Natural killer cell (primary cell): ENCODE measurements at regions not wholly inside any gene's neighbourhood (a gene's known extent, or its start where the extent isn't known, plus 50 kb on each side); places are given as distances from the start of the nearest gene placed in this dataset.

Source experiments
- ATAC-seq, 3 donors: fragments of 150-1000 bp in 2 of 3; fragments of 200-7000 bp in 1 of 3; cut with Tn5 transposase; 1 replicate in 1 of 3; 2 replicates in 2 of 3; pipeline ENCODE4 v1.10.0; 2021; ENCODE audit warnings: mild to moderate bottlenecking in 2 of 3, moderate library complexity in 2 of 3
- DNase-seq, 2 donors: peaks; one replicate each; pipeline versions ENCODE4 v3.0.0 to v3.0.0-alpha.2; 2013 to 2021; ENCODE audit warnings: mixed read lengths in 1 of 2
- H3K27ac ChIP-seq: one replicate; pipeline ENCODE4 v1.5.1; 2013; ENCODE audit warnings: mild to moderate bottlenecking, low read length
- H3K27me3 ChIP-seq: one replicate; pipeline ENCODE4 v1.6.1; 2013; ENCODE audit warnings: low read length; ENCODE audit not compliant: control insufficient read depth, insufficient read depth
- H3K36me3 ChIP-seq: one replicate; pipeline ENCODE4 v1.6.1; 2013; ENCODE audit warnings: low read length; ENCODE audit not compliant: control insufficient read depth, insufficient read depth
- H3K4me1 ChIP-seq: one replicate; pipeline ENCODE4 v1.6.1; 2013; ENCODE audit warnings: low read length; ENCODE audit not compliant: control insufficient read depth, insufficient read depth
- H3K4me3 ChIP-seq: one replicate; pipeline ENCODE4 v1.5.1; 2013; ENCODE audit warnings: low read length
- H3K9me3 ChIP-seq: one replicate; pipeline ENCODE4 v1.6.1; 2013; ENCODE audit warnings: low read length; ENCODE audit not compliant: control insufficient read depth, insufficient read depth
- H3K27ac Mint-ChIP-seq, 2 donors: one replicate each; pipeline ENCODE4 v1.8.0; 2022; ENCODE audit warnings: mild to moderate bottlenecking in 2 of 2, mixed read lengths in 2 of 2, moderate library complexity in 1 of 2
- H3K27me3 Mint-ChIP-seq, 2 donors: one replicate each; pipeline ENCODE4 v1.8.0; 2022; ENCODE audit warnings: low read depth in 2 of 2, mixed read lengths in 2 of 2
- H3K36me3 Mint-ChIP-seq: one replicate; pipeline ENCODE4 v1.8.0; 2022; ENCODE audit warnings: mixed read lengths
- H3K4me1 Mint-ChIP-seq, 2 donors: one replicate each; pipeline ENCODE4 v1.8.0; 2022; ENCODE audit warnings: mixed read lengths in 2 of 2
- H3K4me3 Mint-ChIP-seq: one replicate; pipeline ENCODE4 v1.8.0; 2022; ENCODE audit warnings: mild to moderate bottlenecking, moderate library complexity, mixed read lengths
- H3K9me3 Mint-ChIP-seq, 2 donors: one replicate each; pipeline ENCODE4 v1.8.0; 2022; ENCODE audit warnings: mixed read lengths in 2 of 2
- CTCF ChIP-seq: fragments of 200-600 bp; IDR thresholded peaks from one replicate; pipeline ENCODE4 v1.8.0; 2022; ENCODE audit warnings: antibody characterized with exemption
- WGBS: methylation state at CpG from one replicate; pipeline ENCODE4 v1.1.7; 2013; ENCODE audit warnings: missing lambda C conversion rate; ENCODE audit not compliant: insufficient coverage; 5-methylcytosine and 5-hydroxymethylcytosine counted together
- intact Hi-C: fragments of 100-400 bp; cut with micrococcal nuclease; formaldehyde crosslinking; loops from one replicate; pipeline ENCODE4 v1.14.2; 2022

- H3K9me3 ChIP-seq: no peaks in the 10 kb centered on the region
- Mint-ChIP-seq H3K27ac (no peak overlapping the region), H3K36me3 (no peaks in the 10 kb centered on the region), H3K9me3 (no peaks in the 10 kb centered on the region), H3K4me3 (no peak overlapping the region), H3K4me1 (no peaks in the 10 kb centered on the region), H3K27me3 (peaks cover 13 to 17% of the 10 kb centered on the region in 2 donors)
- intact Hi-C loops: no loop called here
- no peaks in the 10 kb centered on the region for H3K36me3 ChIP-seq
- 40% methylated on average over 1 of the region's 1 CpG for WGBS
- no peak for TF ChIP-seq CTCF
- H3K27me3 ChIP-seq: no peaks in the 10 kb centered on the region
- no peak for DNase-seq
- no peak overlapping the region for H3K4me3 ChIP-seq
- no peak for ATAC-seq
- H3K27ac ChIP-seq: no peak overlapping the region
- no peaks in the 10 kb centered on the region for H3K4me1 ChIP-seq
Measured at GRCh38 chr6:40056865-40057264, 122.6 kb upstream of the MOCS1 start.

GRCh38 chr6:40054602-40055001 is 120.3 kb upstream of the MOCS1 start:
- H3K36me3 ChIP-seq: no peaks in the 10 kb centered on the region
- no peaks in the 10 kb centered on the region for H3K9me3 ChIP-seq
- peaks cover 9 to 17% of the 10 kb centered on the region in 2 donors for H3K27me3 Mint-ChIP-seq
- no peak for TF ChIP-seq CTCF
- H3K4me1 Mint-ChIP-seq: no peaks in the 10 kb centered on the region
- H3K4me1 ChIP-seq: no peaks in the 10 kb centered on the region
- no peak overlapping the region for H3K27ac Mint-ChIP-seq
- H3K27ac ChIP-seq: no peak overlapping the region
- ATAC-seq (no peak), DNase-seq (no peak)
- H3K4me3 Mint-ChIP-seq: no peak overlapping the region
- no peaks in the 10 kb centered on the region for H3K9me3 Mint-ChIP-seq
- no peaks in the 10 kb centered on the region for H3K27me3 ChIP-seq
- intact Hi-C loops: no loop called here
- no peak overlapping the region for H3K4me3 ChIP-seq
- H3K36me3 Mint-ChIP-seq: no peaks in the 10 kb centered on the region

- H3K4me1 ChIP-seq: no peaks in the 10 kb centered on the region
- DNase-seq (no peak), ATAC-seq (no peak)
- no peaks in the 10 kb centered on the region for H3K9me3 Mint-ChIP-seq
- H3K4me3 ChIP-seq: no peak overlapping the region
- H3K27ac ChIP-seq: no peak overlapping the region
- no peak for TF ChIP-seq CTCF
- 53% methylated on average over 2 of the region's 2 CpGs for WGBS
- peaks cover 9 to 17% of the 10 kb centered on the region in 2 donors for H3K27me3 Mint-ChIP-seq
- H3K27ac Mint-ChIP-seq: no peak overlapping the region
- H3K36me3 ChIP-seq: no peaks in the 10 kb centered on the region
- no peaks in the 10 kb centered on the region for H3K36me3 Mint-ChIP-seq
- H3K9me3 ChIP-seq: no peaks in the 10 kb centered on the region
- no peaks in the 10 kb centered on the region for H3K4me1 Mint-ChIP-seq
- intact Hi-C loops: no loop called here
- no peak overlapping the region for H3K4me3 Mint-ChIP-seq
- H3K27me3 ChIP-seq: no peaks in the 10 kb centered on the region
Measured at GRCh38 chr6:40054186-40054585, 119.9 kb upstream of the MOCS1 start.

- H3K36me3 ChIP-seq: no peaks in the 10 kb centered on the region
- H3K9me3 ChIP-seq: no peaks in the 10 kb centered on the region
- no peak for DNase-seq
- Mint-ChIP-seq H3K4me1 (no peaks in the 10 kb centered on the region), H3K36me3 (no peaks in the 10 kb centered on the region), H3K9me3 (no peaks in the 10 kb centered on the region), H3K4me3 (no peak overlapping the region), H3K27ac (no peak overlapping the region), H3K27me3 (peaks cover 10 to 13% of the 10 kb centered on the region in 2 donors)
- no peak for TF ChIP-seq CTCF
- H3K27ac ChIP-seq: no peak overlapping the region
- no peak for ATAC-seq
- H3K4me3 ChIP-seq: no peak overlapping the region
- no peaks in the 10 kb centered on the region for H3K4me1 ChIP-seq
- H3K27me3 ChIP-seq: no peaks in the 10 kb centered on the region
- WGBS: 98% methylated on average over 3 of the region's 4 CpGs
- intact Hi-C loops: no loop called here
Measured at GRCh38 chr6:40049128-40049527, 114.9 kb upstream of the MOCS1 start.
